Activated B cell treated with CpG ODN at 0.5 μM for 24 hours (primary cell): ENCODE measurements at regions not wholly inside any gene's neighbourhood (a gene's known extent, or its start where the extent isn't known, plus 50 kb on each side); places are given as distances from the start of the nearest gene placed in this dataset.

Experiments
- ATAC-seq: fragments of 200-7000 bp; cut with Tn5 transposase; one replicate; pipeline ENCODE4 v1.10.0; 2021; ENCODE audit warnings: low read depth, mild to moderate bottlenecking, moderate library complexity
- CTCF ChIA-PET: fragments of 350-600 bp; sonication (Branson Sonifier 250); formaldehyde crosslinking; loops from one replicate; lab custom pipeline; 2021; ENCODE audit warnings: antibody characterized with exemption; lab: Charles Lee
- POLR2A ChIA-PET: fragments of 350-600 bp; sonication (Branson Sonifier 250); formaldehyde crosslinking; loops from one replicate; lab custom pipeline; 2021; ENCODE audit warnings: antibody characterized with exemption; lab: Charles Lee
- DNase-seq: peaks from one replicate; pipeline ENCODE4 v3.0.0; 2022
- H3K27ac Mint-ChIP-seq: one replicate; pipeline ENCODE4 v1.8.0; 2020; ENCODE audit warnings: mixed read lengths
- H3K27me3 Mint-ChIP-seq: one replicate; pipeline ENCODE4 v1.8.0; 2021; ENCODE audit warnings: mixed read lengths
- H3K36me3 Mint-ChIP-seq: one replicate; pipeline ENCODE4 v1.8.0; 2021; ENCODE audit warnings: low read depth, mixed read lengths
- H3K4me1 Mint-ChIP-seq: one replicate; pipeline ENCODE4 v1.8.0; 2021; ENCODE audit warnings: mixed read lengths
- H3K4me3 Mint-ChIP-seq: one replicate; pipeline ENCODE4 v1.8.0; 2020; ENCODE audit warnings: mild to moderate bottlenecking, mixed read lengths
- H3K9me3 Mint-ChIP-seq: one replicate; pipeline ENCODE4 v1.8.0; 2020; ENCODE audit warnings: mixed read lengths
- intact Hi-C: fragments of 100-400 bp; cut with micrococcal nuclease; formaldehyde crosslinking; loops from one replicate; pipeline ENCODE4 v1.15.1; 2024
- TF ChIP-seq, protein P1 (sequence below): fragments of 200-600 bp; IDR thresholded peaks from one replicate; pipeline ENCODE4 v1.8.0; 2022; ENCODE audit warnings: antibody characterized with exemption, mild to moderate bottlenecking

DNA sequence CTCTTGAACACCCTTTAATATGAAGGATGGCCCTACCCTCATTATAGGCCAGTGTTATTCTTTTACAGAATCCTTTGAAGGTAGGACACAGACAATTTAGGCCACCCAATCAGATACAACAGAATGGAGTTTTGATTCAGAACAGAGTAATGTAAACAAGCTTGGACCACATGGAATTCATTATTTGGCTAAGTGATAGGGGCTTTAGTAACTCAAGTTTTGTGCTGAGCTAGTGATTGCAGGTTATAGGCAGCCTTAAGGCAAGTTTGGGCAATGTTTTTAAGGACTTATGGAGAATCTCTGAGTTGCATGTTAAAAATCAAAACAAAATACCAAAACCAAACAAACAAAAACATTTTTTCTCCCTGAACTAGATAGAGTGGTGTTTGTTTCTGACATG is 312.1 kb upstream of the ROBO1 start:
- Mint-ChIP-seq H3K9me3 (peaks cover 7% of the 10 kb centered on the region), H3K27me3 (no peaks in the 10 kb centered on the region), H3K36me3 (no peaks in the 10 kb centered on the region), H3K4me1 (no peaks in the 10 kb centered on the region), H3K4me3 (no peak overlapping the region), H3K27ac (no peak overlapping the region)
- intact Hi-C loops: no loop called here
- ATAC-seq: no peak
- TF ChIP-seq, protein P1, sequence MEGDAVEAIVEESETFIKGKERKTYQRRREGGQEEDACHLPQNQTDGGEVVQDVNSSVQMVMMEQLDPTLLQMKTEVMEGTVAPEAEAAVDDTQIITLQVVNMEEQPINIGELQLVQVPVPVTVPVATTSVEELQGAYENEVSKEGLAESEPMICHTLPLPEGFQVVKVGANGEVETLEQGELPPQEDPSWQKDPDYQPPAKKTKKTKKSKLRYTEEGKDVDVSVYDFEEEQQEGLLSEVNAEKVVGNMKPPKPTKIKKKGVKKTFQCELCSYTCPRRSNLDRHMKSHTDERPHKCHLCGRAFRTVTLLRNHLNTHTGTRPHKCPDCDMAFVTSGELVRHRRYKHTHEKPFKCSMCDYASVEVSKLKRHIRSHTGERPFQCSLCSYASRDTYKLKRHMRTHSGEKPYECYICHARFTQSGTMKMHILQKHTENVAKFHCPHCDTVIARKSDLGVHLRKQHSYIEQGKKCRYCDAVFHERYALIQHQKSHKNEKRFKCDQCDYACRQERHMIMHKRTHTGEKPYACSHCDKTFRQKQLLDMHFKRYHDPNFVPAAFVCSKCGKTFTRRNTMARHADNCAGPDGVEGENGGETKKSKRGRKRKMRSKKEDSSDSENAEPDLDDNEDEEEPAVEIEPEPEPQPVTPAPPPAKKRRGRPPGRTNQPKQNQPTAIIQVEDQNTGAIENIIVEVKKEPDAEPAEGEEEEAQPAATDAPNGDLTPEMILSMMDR: no peak
- DNase-seq: no peak
- POLR2A ChIA-PET: no interaction called here
- CTCF ChIA-PET: no interaction called here

DNA sequence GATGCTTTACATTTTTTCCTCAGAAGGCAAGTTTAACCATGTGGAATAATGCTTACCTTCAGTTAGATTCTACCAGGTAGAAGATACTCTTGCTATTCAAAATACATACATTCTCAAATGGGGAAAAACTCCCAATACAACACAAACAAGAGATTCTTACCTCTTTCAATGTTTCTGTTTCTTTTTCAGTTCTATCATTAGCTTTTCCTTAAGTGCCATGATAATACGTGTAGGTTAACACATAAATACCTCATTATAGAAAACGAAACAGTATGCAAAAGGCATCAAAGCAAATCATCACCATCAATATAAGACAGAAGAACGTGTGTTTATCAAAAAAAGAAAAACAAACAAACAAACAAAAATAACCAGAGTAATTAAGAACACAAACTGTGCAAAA is 300.7 kb upstream of the ROBO1 start:
- TF ChIP-seq, protein P1: no peak
- DNase-seq (no peak), ATAC-seq (no peak)
- POLR2A ChIA-PET: no interaction called here
- Mint-ChIP-seq H3K27ac (no peak overlapping the region), H3K36me3 (no peaks in the 10 kb centered on the region), H3K4me1 (no peaks in the 10 kb centered on the region), H3K9me3 (peaks cover 4% of the 10 kb centered on the region), H3K4me3 (no peak overlapping the region), H3K27me3 (no peaks in the 10 kb centered on the region)
- intact Hi-C loops: no loop called here
- CTCF ChIA-PET: no interaction called here

DNA sequence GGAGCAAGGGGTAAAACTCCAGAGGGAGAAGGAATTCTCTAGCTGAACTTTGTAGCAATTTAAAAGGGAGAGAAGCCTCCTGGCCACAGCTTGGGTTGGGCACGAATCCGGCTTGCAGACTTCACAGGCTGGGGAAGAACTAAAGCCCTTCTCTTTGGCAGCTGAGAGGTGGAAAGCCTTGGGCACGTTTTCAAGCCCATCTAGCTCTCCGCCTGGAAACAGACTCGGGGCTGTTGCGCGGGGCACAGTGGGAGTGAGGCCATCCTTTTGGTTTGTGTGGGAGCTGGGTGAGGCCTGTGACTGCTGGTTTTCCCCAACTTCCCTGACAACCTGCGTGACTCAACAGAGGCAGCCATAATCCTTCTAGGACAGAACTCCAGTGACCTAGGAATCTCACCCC is 295.7 kb upstream of the ROBO1 start:
- Mint-ChIP-seq H3K27me3 (no peaks in the 10 kb centered on the region), H3K9me3 (peaks cover 1% of the 10 kb centered on the region), H3K4me3 (no peak overlapping the region), H3K36me3 (no peaks in the 10 kb centered on the region), H3K27ac (no peak overlapping the region), H3K4me1 (no peaks in the 10 kb centered on the region)
- ATAC-seq (no peak), DNase-seq (no peak)
- TF ChIP-seq, protein P1: no peak
- ChIA-PET CTCF (no interaction called here), POLR2A (no interaction called here)
- intact Hi-C loops: no loop called here

DNA sequence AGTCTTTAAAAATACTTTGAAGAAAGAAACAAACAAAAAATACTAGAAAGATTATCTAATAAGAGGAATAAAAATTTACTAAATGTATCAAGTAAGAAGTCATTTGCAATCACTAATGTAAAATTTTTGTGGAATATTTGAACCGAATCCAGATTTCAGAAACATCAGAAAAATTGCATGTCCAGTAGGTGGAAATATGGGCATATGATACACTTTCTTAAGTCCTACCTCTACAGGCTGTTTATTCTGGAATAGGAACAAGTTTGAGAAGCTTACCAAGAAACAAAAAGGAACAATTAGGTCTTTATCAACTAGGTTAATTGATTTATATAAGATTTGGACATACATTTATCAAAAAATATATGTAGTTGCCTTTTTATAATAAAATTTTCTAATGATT is 292.9 kb upstream of the ROBO1 start:
- Mint-ChIP-seq H3K4me1 (no peaks in the 10 kb centered on the region), H3K9me3 (peaks cover 2% of the 10 kb centered on the region), H3K4me3 (no peak overlapping the region), H3K27me3 (no peaks in the 10 kb centered on the region), H3K36me3 (no peaks in the 10 kb centered on the region), H3K27ac (no peak overlapping the region)
- ChIA-PET CTCF (no interaction called here), POLR2A (no interaction called here)
- DNase-seq (no peak), ATAC-seq (no peak)
- TF ChIP-seq, protein P1: no peak
- intact Hi-C loops: no loop called here

DNA sequence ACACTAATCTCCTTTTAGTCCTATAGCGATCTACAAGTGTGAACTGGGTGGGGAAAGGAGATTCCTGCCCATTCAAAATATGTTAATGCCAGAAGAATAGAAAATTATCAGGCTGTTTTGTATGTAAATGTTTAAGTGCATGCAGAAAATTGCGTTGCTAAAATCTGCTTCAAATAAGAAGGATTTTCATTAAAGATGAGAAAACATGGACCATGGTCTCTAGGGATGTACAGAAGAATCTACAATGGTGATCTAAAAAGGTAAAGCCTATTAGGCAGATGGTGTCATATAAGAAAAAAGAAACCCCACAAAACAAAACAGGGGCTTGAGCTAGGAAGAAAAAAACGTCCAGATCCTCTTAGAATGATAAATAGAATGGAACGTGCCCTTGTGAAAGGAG is 287.5 kb upstream of the ROBO1 start:
- DNase-seq (no peak), ATAC-seq (no peak)
- intact Hi-C loops: no loop called here
- CTCF ChIA-PET: no interaction called here
- POLR2A ChIA-PET: no interaction called here
- TF ChIP-seq, protein P1: no peak
- Mint-ChIP-seq H3K27me3 (no peaks in the 10 kb centered on the region), H3K4me1 (no peaks in the 10 kb centered on the region), H3K36me3 (no peaks in the 10 kb centered on the region), H3K9me3 (peaks cover 8% of the 10 kb centered on the region), H3K4me3 (no peak overlapping the region), H3K27ac (no peak overlapping the region)
